ENCODE measurements at regions not wholly inside any gene's neighbourhood (a gene's known extent, or its start where the extent isn't known, plus 50 kb on each side); places are given as distances from the start of the nearest gene placed in this dataset.

DNA sequence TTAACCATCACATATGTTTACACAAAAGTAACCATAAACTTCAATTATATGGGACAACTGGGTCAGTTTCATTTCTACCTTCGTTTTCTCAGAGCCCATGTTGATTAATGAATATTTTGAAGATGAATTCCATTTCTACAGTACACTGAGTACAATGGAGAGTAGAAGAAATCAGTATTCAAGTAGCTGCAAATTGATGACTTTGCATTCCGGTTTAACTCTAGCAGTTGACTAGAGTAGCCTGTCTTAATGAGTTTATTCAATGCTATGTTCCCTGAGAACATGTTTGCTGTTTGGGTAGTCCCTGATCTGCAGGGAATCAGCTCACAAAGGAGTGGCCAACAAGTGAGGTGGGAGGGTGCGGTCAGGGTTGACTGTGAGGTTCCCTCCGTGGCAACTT, 168.3 kb downstream of the TRIML1 start:
- no peak for TF ChIP-seq CTCF (conservative IDR thresholded peaks at IDR 0.05; ENCODE audit: low read depth, low read length)
- TF ChIP-seq POLR2A (IDR thresholded peaks at IDR 0.05; ENCODE audit: low read depth, low read length) = no peak
- TF ChIP-seq ELK1 (IDR thresholded peaks at IDR 0.05; ENCODE audit: borderline replicate concordance, low read depth, low read length) = no peak

Measured in IMR-90 (cell line).